GM19372 (cell line): ENCODE measurements at regions not wholly inside any gene's neighbourhood (a gene's known extent, or its start where the extent isn't known, plus 50 kb on each side); places are given as distances from the start of the nearest gene placed in this dataset.

Experiments used
- ATAC-seq: cut with Tn5 transposase; IDR thresholded peaks from one replicate; pipeline ENCODE4 v1.9.1; 2021; ENCODE audit warnings: mild to moderate bottlenecking, low read depth, moderate library complexity; ENCODE audit not compliant: unreplicated experiment

GRCh38 chr4:37741564-37741963 is 55.4 kb upstream of the RELL1 start:
- ATAC-seq = no peak

GRCh38 chr4:37740546-37740945 is 54.4 kb upstream of the RELL1 start:
- ATAC-seq = no peak

- ATAC-seq = no peak
Observed at GRCh38 chr4:37737466-37737865, 51.3 kb upstream of the RELL1 start.
